ENCODE measurements at regions not wholly inside any gene's neighbourhood (a gene's known extent, or its start where the extent isn't known, plus 50 kb on each side); places are given as distances from the start of the nearest gene placed in this dataset.
"Not testable (repeated sequence)": the region's sequence is repeated elsewhere in the genome, so short reads cannot be mapped to it uniquely, and the experiment has no call there.

- H3K27me3 ChIP-seq (ENCODE audit: control insufficient read depth, insufficient read depth, low read length); H3K4me1 ChIP-seq (ENCODE audit: control insufficient read depth in 2 of 3, insufficient read depth in 2 of 3, low read depth in 1 of 3, low read length in 3 of 3); FAIRE-seq; H3K4me3 ChIP-seq (ENCODE audit: low read length in 3 of 3); DNase-seq; H3K27ac ChIP-seq (ENCODE audit: low read depth in 2 of 2, low read length in 2 of 2); H3K9ac ChIP-seq (ENCODE audit: low read length in 3 of 3); H3K9me3 ChIP-seq (ENCODE audit: control insufficient read depth in 2 of 3, insufficient read depth in 1 of 3, low read length in 3 of 3); H3K36me3 ChIP-seq (ENCODE audit: control insufficient read depth in 2 of 3, insufficient read depth in 3 of 3, low read length in 3 of 3); intact Hi-C loops (cut with DNase I): not testable (repeated sequence)
Measured at GRCh38 chr14:19198341-19198740, 231.1 kb downstream of the POTEM start.

GRCh38 chr14:19201394-19202052 lies 232.6 kb downstream of the POTEG start:
- H3K9me3 ChIP-seq (ENCODE audit: control insufficient read depth in 2 of 3, insufficient read depth in 1 of 3, low read length in 3 of 3); FAIRE-seq; H3K4me1 ChIP-seq (ENCODE audit: control insufficient read depth in 2 of 3, insufficient read depth in 2 of 3, low read depth in 1 of 3, low read length in 3 of 3); H3K4me3 ChIP-seq (ENCODE audit: low read length in 3 of 3); H3K36me3 ChIP-seq (ENCODE audit: control insufficient read depth in 2 of 3, insufficient read depth in 3 of 3, low read length in 3 of 3); H3K27me3 ChIP-seq (ENCODE audit: control insufficient read depth, insufficient read depth, low read length); H3K9ac ChIP-seq (ENCODE audit: low read length in 3 of 3); H3K27ac ChIP-seq (ENCODE audit: low read depth in 2 of 2, low read length in 2 of 2); intact Hi-C loops (cut with DNase I): not testable (repeated sequence)
- peak in 1 of 5 donors; percentile 27 for DNase-seq

GRCh38 chr14:19202053-19202442 lies 232.1 kb downstream of the POTEG start:
- peak in 1 of 5 donors; percentile 12 for DNase-seq
- H3K4me1 ChIP-seq (ENCODE audit: control insufficient read depth in 2 of 3, insufficient read depth in 2 of 3, low read depth in 1 of 3, low read length in 3 of 3); H3K27ac ChIP-seq (ENCODE audit: low read depth in 2 of 2, low read length in 2 of 2); H3K4me3 ChIP-seq (ENCODE audit: low read length in 3 of 3); H3K9me3 ChIP-seq (ENCODE audit: control insufficient read depth in 2 of 3, insufficient read depth in 1 of 3, low read length in 3 of 3); H3K36me3 ChIP-seq (ENCODE audit: control insufficient read depth in 2 of 3, insufficient read depth in 3 of 3, low read length in 3 of 3); FAIRE-seq; H3K9ac ChIP-seq (ENCODE audit: low read length in 3 of 3); H3K27me3 ChIP-seq (ENCODE audit: control insufficient read depth, insufficient read depth, low read length); intact Hi-C loops (cut with DNase I): not testable (repeated sequence)

GRCh38 chr14:19203250-19203972 lies 230.7 kb downstream of the POTEG start:
- DNase-seq = peak in 1 of 5 donors; percentile 12
- H3K27ac ChIP-seq (ENCODE audit: low read depth in 2 of 2, low read length in 2 of 2); H3K9ac ChIP-seq (ENCODE audit: low read length in 3 of 3); H3K27me3 ChIP-seq (ENCODE audit: control insufficient read depth, insufficient read depth, low read length); intact Hi-C loops (cut with DNase I); H3K4me3 ChIP-seq (ENCODE audit: low read length in 3 of 3); H3K36me3 ChIP-seq (ENCODE audit: control insufficient read depth in 2 of 3, insufficient read depth in 3 of 3, low read length in 3 of 3); H3K4me1 ChIP-seq (ENCODE audit: control insufficient read depth in 2 of 3, insufficient read depth in 2 of 3, low read depth in 1 of 3, low read length in 3 of 3); FAIRE-seq; H3K9me3 ChIP-seq (ENCODE audit: control insufficient read depth in 2 of 3, insufficient read depth in 1 of 3, low read length in 3 of 3): not testable (repeated sequence)

GRCh38 chr14:19204827-19205226 lies 229.3 kb downstream of the POTEG start:
- H3K27ac ChIP-seq (ENCODE audit: low read depth in 2 of 2, low read length in 2 of 2); H3K4me1 ChIP-seq (ENCODE audit: control insufficient read depth in 2 of 3, insufficient read depth in 2 of 3, low read depth in 1 of 3, low read length in 3 of 3); H3K4me3 ChIP-seq (ENCODE audit: low read length in 3 of 3); H3K9ac ChIP-seq (ENCODE audit: low read length in 3 of 3); H3K27me3 ChIP-seq (ENCODE audit: control insufficient read depth, insufficient read depth, low read length); H3K36me3 ChIP-seq (ENCODE audit: control insufficient read depth in 2 of 3, insufficient read depth in 3 of 3, low read length in 3 of 3); FAIRE-seq; intact Hi-C loops (cut with DNase I); H3K9me3 ChIP-seq (ENCODE audit: control insufficient read depth in 2 of 3, insufficient read depth in 1 of 3, low read length in 3 of 3): not testable (repeated sequence)
- DNase-seq = peak in 1 of 5 donors; percentile 8

- H3K36me3 ChIP-seq (ENCODE audit: control insufficient read depth in 2 of 3, insufficient read depth in 3 of 3, low read length in 3 of 3); intact Hi-C loops (cut with DNase I); FAIRE-seq; DNase-seq; H3K27ac ChIP-seq (ENCODE audit: low read depth in 2 of 2, low read length in 2 of 2); H3K9ac ChIP-seq (ENCODE audit: low read length in 3 of 3); H3K4me1 ChIP-seq (ENCODE audit: control insufficient read depth in 2 of 3, insufficient read depth in 2 of 3, low read depth in 1 of 3, low read length in 3 of 3); H3K27me3 ChIP-seq (ENCODE audit: control insufficient read depth, insufficient read depth, low read length); H3K9me3 ChIP-seq (ENCODE audit: control insufficient read depth in 2 of 3, insufficient read depth in 1 of 3, low read length in 3 of 3); H3K4me3 ChIP-seq (ENCODE audit: low read length in 3 of 3): not testable (repeated sequence)
Measured at GRCh38 chr14:19216480-19216879, 217.7 kb downstream of the POTEG start.

GRCh38 chr14:19219423-19219822 lies 214.7 kb downstream of the POTEG start:
- H3K36me3 ChIP-seq (ENCODE audit: control insufficient read depth in 2 of 3, insufficient read depth in 3 of 3, low read length in 3 of 3); H3K4me3 ChIP-seq (ENCODE audit: low read length in 3 of 3); FAIRE-seq; H3K9me3 ChIP-seq (ENCODE audit: control insufficient read depth in 2 of 3, insufficient read depth in 1 of 3, low read length in 3 of 3); H3K27ac ChIP-seq (ENCODE audit: low read depth in 2 of 2, low read length in 2 of 2); H3K4me1 ChIP-seq (ENCODE audit: control insufficient read depth in 2 of 3, insufficient read depth in 2 of 3, low read depth in 1 of 3, low read length in 3 of 3); intact Hi-C loops (cut with DNase I); H3K27me3 ChIP-seq (ENCODE audit: control insufficient read depth, insufficient read depth, low read length); H3K9ac ChIP-seq (ENCODE audit: low read length in 3 of 3); DNase-seq: not testable (repeated sequence)

- intact Hi-C loops (cut with DNase I); H3K27me3 ChIP-seq (ENCODE audit: control insufficient read depth, insufficient read depth, low read length); H3K9me3 ChIP-seq (ENCODE audit: control insufficient read depth in 2 of 3, insufficient read depth in 1 of 3, low read length in 3 of 3); H3K36me3 ChIP-seq (ENCODE audit: control insufficient read depth in 2 of 3, insufficient read depth in 3 of 3, low read length in 3 of 3); H3K4me1 ChIP-seq (ENCODE audit: control insufficient read depth in 2 of 3, insufficient read depth in 2 of 3, low read depth in 1 of 3, low read length in 3 of 3); FAIRE-seq; H3K4me3 ChIP-seq (ENCODE audit: low read length in 3 of 3); H3K27ac ChIP-seq (ENCODE audit: low read depth in 2 of 2, low read length in 2 of 2); H3K9ac ChIP-seq (ENCODE audit: low read length in 3 of 3); DNase-seq: not testable (repeated sequence)
Measured at GRCh38 chr14:19231421-19231820, 202.7 kb downstream of the POTEG start.

All from kidney (tissue), 10 donors.